DND-41 (cell line): ENCODE measurements at regions not wholly inside any gene's neighbourhood (a gene's known extent, or its start where the extent isn't known, plus 50 kb on each side); places are given as distances from the start of the nearest gene placed in this dataset.

Experiments used
- ATAC-seq: fragments of 200-7000 bp; cut with Tn5 transposase; 3 replicates; pipeline ENCODE4 v1.9.1; 2021; ENCODE audit warnings: low read depth; ENCODE audit not compliant: insufficient read depth
- DNase-seq: peaks from one replicate; pipeline ENCODE4 v3.0.0-alpha.2; 2020
- H2AFZ ChIP-seq: 2 replicates; pipeline ENCODE4 v1.6.0; 2012; ENCODE audit warnings: low read depth, low read length
- H3K27ac ChIP-seq: 2 replicates; pipeline ENCODE4 v1.5.1; 2012; ENCODE audit warnings: low read length, inconsistent platforms
- H3K27me3 ChIP-seq: fragments of 200-600 bp; sonication (generic); 2 replicates; pipeline ENCODE4 v1.6.0; 2012; ENCODE audit warnings: low read length, mild to moderate bottlenecking, inconsistent platforms; ENCODE audit not compliant: insufficient read depth, poor library complexity
- H3K36me3 ChIP-seq: 2 replicates; pipeline ENCODE4 v1.5.1; 2012; ENCODE audit warnings: low read length, inconsistent platforms; ENCODE audit not compliant: insufficient read depth
- H3K4me1 ChIP-seq: 2 replicates; pipeline ENCODE4 v1.5.1; 2012; ENCODE audit warnings: mild to moderate bottlenecking, low read length; ENCODE audit not compliant: insufficient read depth
- H3K4me2 ChIP-seq: 2 replicates; pipeline ENCODE4 v1.6.0; 2012; ENCODE audit warnings: mild to moderate bottlenecking, moderate library complexity, low read length, inconsistent platforms; ENCODE audit not compliant: insufficient read depth
- H3K4me3 ChIP-seq, 2 experiments: fragments of 200-600 bp in 1 of 2; shearing (Covaris generic) in 1 of 2; 2 replicates each; pipeline ENCODE4 v1.5.1; 2012 to 2016; ENCODE audit warnings: inconsistent platforms in 2 of 2, low read length in 2 of 2, mild to moderate bottlenecking in 2 of 2, low read depth in 1 of 2, moderate library complexity in 1 of 2
- H3K79me2 ChIP-seq: 2 replicates; pipeline ENCODE4 v1.6.0; 2012; ENCODE audit warnings: low read length, inconsistent platforms; ENCODE audit not compliant: insufficient read depth
- H3K9ac ChIP-seq: 2 replicates; pipeline ENCODE4 v1.6.0; 2012; ENCODE audit warnings: low read depth, mild to moderate bottlenecking, inconsistent platforms, low read length, moderate library complexity
- H3K9me3 ChIP-seq: 2 replicates; pipeline ENCODE4 v1.5.1; 2012; ENCODE audit warnings: low read length, moderate library complexity, mild to moderate bottlenecking, inconsistent platforms; ENCODE audit not compliant: insufficient read depth, severe bottlenecking
- H4K20me1 ChIP-seq: 2 replicates; pipeline ENCODE4 v1.6.0; 2012; ENCODE audit warnings: low read length; ENCODE audit not compliant: insufficient read depth
- CTCF ChIP-seq: IDR thresholded peaks from 2 replicates; pipeline ENCODE4 v1.5.1; 2012; ENCODE audit warnings: borderline replicate concordance, low read length, moderate library complexity, mild to moderate bottlenecking; ENCODE audit not compliant: poor library complexity, severe bottlenecking; ENCODE audit errors: extremely low read depth
- EZH2 ChIP-seq: IDR thresholded peaks from 3 replicates; pipeline ENCODE4 v1.6.1; 2012; ENCODE audit warnings: borderline replicate concordance, low read depth, mild to moderate bottlenecking, moderate library complexity, low read length, inconsistent platforms; ENCODE audit not compliant: severe bottlenecking

GRCh38 chr9:107136296-107136695 lies 146.8 kb upstream of the RAD23B start:
- H3K79me2 ChIP-seq = no peaks in the 10 kb centered on the region
- no peak overlapping the region for H3K4me2 ChIP-seq
- no peaks in the 10 kb centered on the region for H3K9me3 ChIP-seq
- no peaks in the 10 kb centered on the region for H3K4me1 ChIP-seq
- H3K36me3 ChIP-seq = no peaks in the 10 kb centered on the region
- TF ChIP-seq EZH2 = no peak
- ATAC-seq = no peak
- H3K27ac ChIP-seq = no peak overlapping the region
- no peaks in the 10 kb centered on the region for H3K27me3 ChIP-seq
- no peak overlapping the region for H2AFZ ChIP-seq
- DNase-seq = no peak
- no peaks in the 10 kb centered on the region for H4K20me1 ChIP-seq
- H3K9ac ChIP-seq = no peak overlapping the region
- H3K4me3 ChIP-seq = no peak overlapping the region

GRCh38 chr9:107137495-107138202 lies 145.4 kb upstream of the RAD23B start:
- no peaks in the 10 kb centered on the region for H4K20me1 ChIP-seq
- H3K79me2 ChIP-seq = no peaks in the 10 kb centered on the region
- H3K4me3 ChIP-seq = no peak overlapping the region
- no peaks in the 10 kb centered on the region for H3K27me3 ChIP-seq
- H3K9me3 ChIP-seq = no peaks in the 10 kb centered on the region
- H3K4me2 ChIP-seq = no peak overlapping the region
- DNase-seq (no peak), ATAC-seq (peak; percentile 58; the same call in 2 of the 3 replicates)
- H2AFZ ChIP-seq = no peak overlapping the region
- no peaks in the 10 kb centered on the region for H3K4me1 ChIP-seq
- H3K27ac ChIP-seq = no peak overlapping the region
- H3K9ac ChIP-seq = no peak overlapping the region
- TF ChIP-seq EZH2 (no peak), CTCF (peak; percentile 73)
- no peaks in the 10 kb centered on the region for H3K36me3 ChIP-seq

GRCh38 chr9:107138261-107138992 lies 144.7 kb upstream of the RAD23B start:
- Histone ChIP-seq H3K27me3 (no peaks in the 10 kb centered on the region), H3K27ac (no peak overlapping the region), H3K4me2 (no peak overlapping the region), H2AFZ (no peak overlapping the region), H3K36me3 (no peaks in the 10 kb centered on the region), H3K9ac (no peak overlapping the region), H3K4me1 (no peaks in the 10 kb centered on the region), H3K79me2 (no peaks in the 10 kb centered on the region), H3K9me3 (no peaks in the 10 kb centered on the region), H4K20me1 (no peaks in the 10 kb centered on the region), H3K4me3 (no peak overlapping the region)
- ATAC-seq (no peak), DNase-seq (no peak)
- TF ChIP-seq EZH2 = no peak
- TF ChIP-seq CTCF = no peak

GRCh38 chr9:107141967-107142366 lies 141.1 kb upstream of the RAD23B start:
- ATAC-seq (no peak), DNase-seq (no peak)
- Histone ChIP-seq H3K9me3 (no peaks in the 10 kb centered on the region), H3K27ac (no peak overlapping the region), H4K20me1 (no peaks in the 10 kb centered on the region), H3K79me2 (no peaks in the 10 kb centered on the region), H3K4me2 (no peak overlapping the region), H3K36me3 (no peaks in the 10 kb centered on the region), H3K27me3 (no peaks in the 10 kb centered on the region), H3K4me1 (no peaks in the 10 kb centered on the region), H3K9ac (no peak overlapping the region), H3K4me3 (no peak overlapping the region), H2AFZ (no peak overlapping the region)
- TF ChIP-seq EZH2 = no peak
- TF ChIP-seq CTCF = peak; percentile 37
